GM10248 (cell line): ENCODE measurements at regions not wholly inside any gene's neighbourhood (a gene's known extent, or its start where the extent isn't known, plus 50 kb on each side); places are given as distances from the start of the nearest gene placed in this dataset.

Experiments used
- CTCF ChIA-PET: fragments of 300-600 bp; sonication (Branson Sonifier 250); formaldehyde crosslinking; extraction: SDS; loops from one replicate; lab custom pipeline; 2021; ENCODE audit warnings: antibody characterized with exemption; lab: Yijun Ruan, JAX
- POLR2A ChIA-PET: fragments of 350-650 bp; sonication (Branson Sonifier 250); formaldehyde crosslinking; extraction: SDS; loops from one replicate; lab custom pipeline; 2020; ENCODE audit warnings: antibody characterized with exemption; lab: Yijun Ruan, JAX
- DNase-seq: peaks from one replicate; pipeline ENCODE4 v3.0.0; 2012; ENCODE audit errors: extremely low spot score
- TF ChIP-seq, protein P1 (sequence below): IDR thresholded peaks from 2 replicates; pipeline ENCODE4 v1.5.1; 2012; ENCODE audit warnings: mild to moderate bottlenecking, low read depth; ENCODE audit errors: extremely low read depth, missing control alignments, control extremely low read depth

DNA sequence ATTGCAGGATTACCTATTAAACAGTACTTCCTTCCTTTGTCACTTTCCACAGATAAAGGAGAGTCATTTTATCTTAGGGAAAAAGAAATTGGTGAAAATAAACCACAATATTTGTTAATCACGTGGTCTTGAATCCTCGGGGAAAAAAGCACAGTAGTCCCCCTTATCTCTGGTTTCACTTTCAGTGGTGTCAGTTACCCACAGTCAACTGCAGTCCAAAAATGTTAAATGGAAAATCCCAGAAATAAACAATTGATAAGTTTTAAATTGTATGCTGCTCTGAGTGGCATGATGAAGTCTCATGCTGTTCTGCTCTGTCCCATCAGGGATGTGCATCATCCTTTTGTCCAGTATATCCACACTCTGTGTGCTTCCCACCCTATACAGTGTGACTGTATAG, 405.2 kb upstream of the MPDZ start:
- CTCF ChIA-PET = no interaction called here
- TF ChIP-seq, protein P1, sequence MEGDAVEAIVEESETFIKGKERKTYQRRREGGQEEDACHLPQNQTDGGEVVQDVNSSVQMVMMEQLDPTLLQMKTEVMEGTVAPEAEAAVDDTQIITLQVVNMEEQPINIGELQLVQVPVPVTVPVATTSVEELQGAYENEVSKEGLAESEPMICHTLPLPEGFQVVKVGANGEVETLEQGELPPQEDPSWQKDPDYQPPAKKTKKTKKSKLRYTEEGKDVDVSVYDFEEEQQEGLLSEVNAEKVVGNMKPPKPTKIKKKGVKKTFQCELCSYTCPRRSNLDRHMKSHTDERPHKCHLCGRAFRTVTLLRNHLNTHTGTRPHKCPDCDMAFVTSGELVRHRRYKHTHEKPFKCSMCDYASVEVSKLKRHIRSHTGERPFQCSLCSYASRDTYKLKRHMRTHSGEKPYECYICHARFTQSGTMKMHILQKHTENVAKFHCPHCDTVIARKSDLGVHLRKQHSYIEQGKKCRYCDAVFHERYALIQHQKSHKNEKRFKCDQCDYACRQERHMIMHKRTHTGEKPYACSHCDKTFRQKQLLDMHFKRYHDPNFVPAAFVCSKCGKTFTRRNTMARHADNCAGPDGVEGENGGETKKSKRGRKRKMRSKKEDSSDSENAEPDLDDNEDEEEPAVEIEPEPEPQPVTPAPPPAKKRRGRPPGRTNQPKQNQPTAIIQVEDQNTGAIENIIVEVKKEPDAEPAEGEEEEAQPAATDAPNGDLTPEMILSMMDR = no peak
- no peak for DNase-seq
- POLR2A ChIA-PET = no interaction called here

DNA sequence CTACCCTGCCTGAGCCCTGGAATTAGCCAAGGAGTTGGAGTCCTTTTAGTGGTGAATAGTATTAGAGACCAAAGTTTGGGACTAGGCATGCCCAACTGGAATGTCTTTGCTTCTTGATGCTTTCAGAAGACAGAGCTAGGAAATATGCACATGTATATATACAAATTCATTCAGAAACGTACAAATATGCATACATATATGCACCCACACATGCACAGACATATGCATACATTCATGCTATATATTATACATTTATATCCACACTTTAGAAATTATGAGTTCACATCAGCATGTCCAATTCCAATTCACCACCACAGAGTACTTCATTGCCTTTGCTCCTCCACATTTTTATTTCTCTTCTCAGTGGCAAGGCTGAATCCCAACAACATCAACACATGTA, 398.3 kb upstream of the MPDZ start:
- ChIA-PET CTCF (no interaction called here), POLR2A (no interaction called here)
- TF ChIP-seq, protein P1 = no peak
- DNase-seq = no peak

DNA sequence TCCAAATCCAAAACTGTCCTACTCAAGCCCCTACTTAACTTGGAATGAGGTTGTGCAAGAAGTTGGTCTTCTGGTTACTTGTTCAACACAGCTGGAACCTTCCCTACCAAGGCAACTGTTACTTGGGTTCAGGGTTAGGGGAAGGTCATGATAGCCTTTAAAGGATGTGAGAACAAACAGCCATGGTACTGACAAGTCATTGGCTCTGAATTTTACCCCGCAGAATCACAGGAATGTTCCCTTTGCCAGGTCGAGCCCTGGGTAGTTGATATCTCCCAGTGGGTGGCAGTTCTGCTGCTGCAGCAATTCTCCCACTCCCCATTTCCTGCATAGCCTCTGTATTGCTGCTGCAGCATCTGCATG, 396.1 kb upstream of the MPDZ start:
- DNase-seq = no peak
- CTCF ChIA-PET = no interaction called here
- POLR2A ChIA-PET = no interaction called here
- TF ChIP-seq, protein P1 = no peak

DNA sequence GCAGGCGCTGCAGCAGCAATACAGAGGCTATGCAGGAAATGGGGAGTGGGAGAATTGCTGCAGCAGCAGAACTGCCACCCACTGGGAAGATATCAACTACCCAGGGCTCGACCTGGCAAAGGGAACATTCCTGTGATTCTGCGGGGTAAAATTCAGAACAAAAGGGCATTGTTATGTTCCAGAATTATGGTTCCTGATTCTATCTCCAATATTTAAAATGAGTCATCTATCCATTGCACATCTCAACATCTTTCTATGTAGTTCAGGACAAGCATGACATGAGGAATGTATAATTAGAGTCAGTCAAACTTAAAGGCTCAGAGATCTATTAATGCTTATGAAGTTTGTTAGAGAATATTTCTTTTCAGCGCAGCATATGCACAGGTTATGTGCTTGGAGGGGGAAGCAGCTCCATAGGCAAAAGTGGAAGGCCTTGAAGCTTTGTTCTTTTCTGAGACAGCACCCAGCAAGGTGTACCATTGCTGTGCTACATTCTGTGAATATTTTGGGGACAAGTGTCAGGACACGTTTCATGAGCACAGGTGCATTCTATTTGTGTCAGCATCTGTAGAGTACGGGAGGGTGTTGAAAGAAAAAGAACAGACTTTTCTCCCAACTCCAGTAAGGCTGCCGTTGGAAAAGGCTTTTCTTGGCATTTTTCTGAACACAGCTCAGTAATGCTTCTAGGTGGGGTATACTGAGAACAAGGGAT, 395.6 kb upstream of the MPDZ start:
- ChIA-PET POLR2A (no interaction called here), CTCF (no interaction called here)
- DNase-seq = no peak
- TF ChIP-seq, protein P1 = no peak

DNA sequence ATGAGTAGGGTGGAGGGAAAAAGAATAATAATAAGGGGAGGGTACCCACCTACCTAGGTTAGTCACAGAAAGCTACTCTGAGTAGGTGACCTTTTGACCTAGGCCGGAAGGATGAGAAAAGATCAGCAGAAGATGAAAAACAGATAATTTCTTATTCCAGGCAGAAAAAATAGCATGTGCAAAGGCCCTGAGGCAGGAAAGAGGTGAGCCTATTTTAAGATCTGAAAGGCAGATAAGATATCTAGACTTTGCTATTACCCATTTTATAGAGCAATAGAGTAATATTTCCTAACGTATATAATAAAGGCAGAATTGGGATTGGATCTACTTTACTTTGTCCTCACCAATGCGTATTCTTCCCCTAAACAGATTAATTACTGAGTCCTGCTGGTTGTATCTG, 393.9 kb upstream of the MPDZ start:
- DNase-seq = no peak
- ChIA-PET POLR2A (no interaction called here), CTCF (no interaction called here)
- TF ChIP-seq, protein P1 = no peak

DNA sequence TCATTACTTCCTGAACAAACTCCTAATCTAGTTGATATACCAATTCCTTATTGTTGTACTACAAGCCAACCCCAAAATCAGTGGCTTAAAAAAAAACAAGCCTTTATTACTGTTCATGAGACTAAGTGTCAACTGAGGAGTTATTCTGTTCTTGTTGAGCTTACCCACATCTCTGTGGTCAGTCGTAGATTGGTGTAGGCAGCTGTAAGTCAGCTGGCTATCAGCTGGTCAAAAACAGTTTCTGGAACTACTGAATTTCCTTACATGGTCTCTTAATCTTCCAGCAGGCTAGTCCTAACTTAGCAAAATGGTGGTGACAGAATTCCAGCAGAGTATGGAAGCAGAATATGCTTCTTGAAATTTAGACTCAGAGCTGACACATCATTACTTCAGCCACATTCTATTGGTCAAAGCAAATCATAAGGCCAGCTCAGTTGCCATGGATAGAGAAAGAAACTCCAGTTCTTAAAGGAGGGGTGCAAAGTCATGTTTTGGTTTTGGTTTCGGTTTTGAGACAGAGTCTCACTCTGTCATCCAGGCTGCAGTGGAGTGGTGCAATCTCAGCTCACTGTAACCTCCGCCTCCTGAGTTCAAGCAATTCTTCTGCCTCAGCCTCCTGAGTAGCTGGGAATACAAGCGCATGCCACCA, 386.1 kb upstream of the MPDZ start:
- CTCF ChIA-PET = no interaction called here
- DNase-seq = no peak
- POLR2A ChIA-PET = no interaction called here
- TF ChIP-seq, protein P1 = no peak
